ENCODE measurements at regions not wholly inside any gene's neighbourhood (a gene's known extent, or its start where the extent isn't known, plus 50 kb on each side); places are given as distances from the start of the nearest gene placed in this dataset.

DNA sequence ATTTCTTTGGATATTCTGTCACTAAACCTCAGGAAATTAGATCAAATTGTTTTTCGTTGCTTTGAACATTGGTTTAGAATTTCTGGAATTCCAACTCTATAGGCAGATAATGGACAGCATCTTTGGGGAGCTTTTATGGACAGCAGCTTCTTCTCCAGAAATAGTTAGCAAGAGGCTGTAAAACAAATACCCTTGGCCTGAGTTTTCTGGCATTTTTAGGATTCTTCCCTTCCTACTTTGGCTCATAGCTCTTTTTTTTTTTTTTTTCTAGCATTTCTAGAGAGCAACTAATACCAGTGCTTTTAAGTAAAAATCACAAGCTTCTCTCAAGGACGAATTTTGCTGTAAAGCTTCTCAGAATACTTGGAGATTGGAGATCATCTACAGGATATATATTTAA is 169.8 kb upstream of the SPRY2 start:
- no peak overlapping the region for H3K27ac ChIP-seq
- TF ChIP-seq, protein P1, sequence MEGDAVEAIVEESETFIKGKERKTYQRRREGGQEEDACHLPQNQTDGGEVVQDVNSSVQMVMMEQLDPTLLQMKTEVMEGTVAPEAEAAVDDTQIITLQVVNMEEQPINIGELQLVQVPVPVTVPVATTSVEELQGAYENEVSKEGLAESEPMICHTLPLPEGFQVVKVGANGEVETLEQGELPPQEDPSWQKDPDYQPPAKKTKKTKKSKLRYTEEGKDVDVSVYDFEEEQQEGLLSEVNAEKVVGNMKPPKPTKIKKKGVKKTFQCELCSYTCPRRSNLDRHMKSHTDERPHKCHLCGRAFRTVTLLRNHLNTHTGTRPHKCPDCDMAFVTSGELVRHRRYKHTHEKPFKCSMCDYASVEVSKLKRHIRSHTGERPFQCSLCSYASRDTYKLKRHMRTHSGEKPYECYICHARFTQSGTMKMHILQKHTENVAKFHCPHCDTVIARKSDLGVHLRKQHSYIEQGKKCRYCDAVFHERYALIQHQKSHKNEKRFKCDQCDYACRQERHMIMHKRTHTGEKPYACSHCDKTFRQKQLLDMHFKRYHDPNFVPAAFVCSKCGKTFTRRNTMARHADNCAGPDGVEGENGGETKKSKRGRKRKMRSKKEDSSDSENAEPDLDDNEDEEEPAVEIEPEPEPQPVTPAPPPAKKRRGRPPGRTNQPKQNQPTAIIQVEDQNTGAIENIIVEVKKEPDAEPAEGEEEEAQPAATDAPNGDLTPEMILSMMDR (conservative IDR thresholded peaks at IDR 0.05) = no peak
- no peak for TF ChIP-seq ZFX (IDR thresholded peaks at IDR 0.05)

DNA sequence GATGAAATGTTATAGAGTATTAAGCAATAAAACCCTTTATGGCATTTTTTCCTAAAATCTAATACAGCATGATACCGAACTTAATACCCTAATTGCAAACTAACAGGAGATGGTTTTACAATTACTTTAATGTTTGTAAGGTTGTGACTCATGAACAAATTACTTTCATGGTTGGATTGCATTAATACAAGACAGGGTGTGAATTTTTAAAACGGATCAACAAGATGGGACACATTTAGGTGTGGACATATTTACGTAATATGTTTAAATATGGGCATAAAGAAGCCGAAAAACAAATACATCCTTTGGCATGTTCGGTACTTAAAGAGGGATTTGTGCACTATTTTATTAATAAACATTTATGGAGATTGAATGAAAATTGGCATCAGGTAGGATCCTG is 168.3 kb upstream of the SPRY2 start:
- H3K27ac ChIP-seq = no peak overlapping the region
- TF ChIP-seq, protein P1 (conservative IDR thresholded peaks at IDR 0.05) = no peak
- TF ChIP-seq ZFX (IDR thresholded peaks at IDR 0.05) = no peak

DNA sequence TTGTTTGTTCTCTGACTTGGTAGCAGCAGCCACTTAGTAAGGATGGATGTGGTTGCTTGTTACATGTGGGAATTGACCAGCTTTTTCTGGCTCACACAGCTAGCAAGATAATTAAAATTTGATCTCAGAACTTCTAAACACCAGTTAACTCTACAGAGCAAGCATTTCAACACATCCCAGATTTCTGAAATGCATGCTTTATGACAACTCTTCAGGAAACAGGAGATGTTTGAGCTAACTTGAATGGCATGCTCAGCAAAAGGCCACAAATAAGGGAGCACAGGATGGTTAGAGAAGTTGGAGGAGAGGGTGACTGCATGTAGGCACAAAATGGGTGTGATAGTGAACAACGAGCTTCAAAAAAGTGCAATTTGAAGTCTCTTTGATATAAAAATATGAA is 167.1 kb upstream of the SPRY2 start:
- H3K27ac ChIP-seq = no peak overlapping the region
- TF ChIP-seq ZFX (IDR thresholded peaks at IDR 0.05) = no peak
- TF ChIP-seq, protein P1 (conservative IDR thresholded peaks at IDR 0.05) = no peak

DNA sequence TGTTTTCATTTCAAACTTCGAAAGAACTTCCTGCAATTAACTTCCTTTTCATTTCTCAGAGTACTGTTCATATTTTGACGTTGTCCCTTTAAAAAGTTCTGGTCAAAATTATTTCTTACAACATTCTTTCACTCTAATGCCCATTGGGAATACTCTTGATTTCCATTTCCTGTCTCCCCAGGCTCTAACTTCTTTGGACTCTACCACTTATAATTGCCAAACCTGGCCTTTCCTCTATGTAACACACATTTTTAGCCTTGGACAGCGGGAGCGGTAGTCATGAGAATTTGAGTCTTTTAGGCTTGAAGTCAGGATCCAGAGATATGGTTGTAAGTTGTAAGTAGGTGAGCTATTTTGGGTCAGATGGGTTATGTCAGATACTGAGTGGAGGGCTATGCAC is 163.5 kb upstream of the SPRY2 start:
- no peak overlapping the region for H3K27ac ChIP-seq
- TF ChIP-seq, protein P1 (conservative IDR thresholded peaks at IDR 0.05) = no peak
- no peak for TF ChIP-seq ZFX (IDR thresholded peaks at IDR 0.05)

DNA sequence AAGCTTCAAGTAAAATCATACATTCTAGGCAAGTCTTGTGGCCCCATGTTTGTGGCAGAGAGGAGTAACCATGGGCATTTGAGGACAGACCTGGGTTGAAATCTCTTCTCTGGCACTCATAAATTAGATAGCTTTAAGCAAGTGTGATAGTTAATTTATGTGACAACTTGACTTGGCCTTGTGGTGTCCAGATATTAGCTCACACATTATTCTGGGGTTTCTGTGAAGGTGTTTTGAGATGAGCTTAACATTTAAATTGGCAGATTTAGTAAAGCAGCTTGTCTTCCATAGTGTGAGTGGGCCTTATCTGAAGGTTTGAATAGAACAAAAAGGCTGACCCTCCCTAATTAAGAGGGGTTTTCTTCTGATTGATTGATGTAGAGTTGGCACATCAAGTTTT is 161.4 kb upstream of the SPRY2 start:
- H3K27ac ChIP-seq = no peak overlapping the region
- TF ChIP-seq, protein P1 (conservative IDR thresholded peaks at IDR 0.05) = no peak
- TF ChIP-seq ZFX (IDR thresholded peaks at IDR 0.05) = no peak

DNA sequence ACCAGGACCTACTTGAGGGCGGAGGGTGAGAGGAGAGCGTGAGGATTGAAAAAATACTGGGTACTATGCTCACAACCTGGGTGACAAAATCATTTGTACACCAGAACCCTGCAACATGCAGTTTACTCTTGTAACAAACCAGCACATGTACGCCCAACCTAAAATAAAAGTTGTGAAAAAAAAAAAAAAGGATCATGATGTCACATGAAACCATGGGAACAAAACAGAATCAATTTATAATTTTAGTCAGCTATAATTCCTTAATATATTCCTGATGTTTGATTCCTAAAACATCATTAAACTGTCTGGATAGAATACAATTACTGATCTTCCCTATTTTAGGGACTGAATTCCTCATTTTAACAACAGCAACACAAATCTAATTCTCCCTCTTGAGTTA is 160.6 kb upstream of the SPRY2 start:
- no peak for TF ChIP-seq ZFX (IDR thresholded peaks at IDR 0.05)
- TF ChIP-seq, protein P1 (conservative IDR thresholded peaks at IDR 0.05) = no peak
- no peak overlapping the region for H3K27ac ChIP-seq

DNA sequence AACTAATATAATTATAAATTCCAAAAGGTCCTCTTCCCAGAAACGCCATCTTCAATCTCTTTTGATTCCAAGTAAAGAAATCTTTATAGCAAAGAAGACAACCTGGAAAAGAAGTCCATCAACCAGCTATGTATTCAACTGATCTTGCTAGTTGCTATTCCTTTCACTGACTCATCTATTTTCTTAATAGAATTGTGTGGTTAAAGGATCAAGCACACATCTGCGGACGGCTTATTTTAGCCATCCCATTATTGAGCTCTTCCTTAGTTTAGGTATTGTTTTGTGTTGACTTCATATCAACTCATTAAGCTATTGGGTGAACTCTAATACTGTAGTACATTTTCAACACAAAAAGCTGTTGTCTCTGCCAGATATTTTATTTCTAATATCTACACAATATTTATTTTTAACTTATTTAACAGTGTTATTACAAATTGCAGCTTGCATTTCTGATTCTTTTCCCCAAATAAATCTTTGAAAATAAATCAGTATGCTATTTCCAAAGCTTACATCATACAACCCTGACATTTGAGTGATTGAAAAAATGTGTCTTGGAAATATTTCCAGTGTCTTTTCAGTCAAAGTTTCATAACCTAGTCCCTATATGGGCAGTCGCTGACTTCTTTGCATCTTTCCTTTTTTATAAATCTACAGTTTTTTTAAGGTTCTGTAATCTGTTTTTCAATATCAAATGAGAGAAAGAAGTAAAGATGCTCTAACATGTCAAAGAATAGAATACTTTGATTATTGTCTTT is 158.8 kb upstream of the SPRY2 start:
- no peak for TF ChIP-seq ZFX (IDR thresholded peaks at IDR 0.05)
- TF ChIP-seq, protein P1 (conservative IDR thresholded peaks at IDR 0.05) = no peak

More for the DNA sequence above, 158.8 kb upstream of the SPRY2 start:
- H3K27ac ChIP-seq = no peak overlapping the region
